ENCODE measurements at regions not wholly inside any gene's neighbourhood (a gene's known extent, or its start where the extent isn't known, plus 50 kb on each side); places are given as distances from the start of the nearest gene placed in this dataset.

DNA sequence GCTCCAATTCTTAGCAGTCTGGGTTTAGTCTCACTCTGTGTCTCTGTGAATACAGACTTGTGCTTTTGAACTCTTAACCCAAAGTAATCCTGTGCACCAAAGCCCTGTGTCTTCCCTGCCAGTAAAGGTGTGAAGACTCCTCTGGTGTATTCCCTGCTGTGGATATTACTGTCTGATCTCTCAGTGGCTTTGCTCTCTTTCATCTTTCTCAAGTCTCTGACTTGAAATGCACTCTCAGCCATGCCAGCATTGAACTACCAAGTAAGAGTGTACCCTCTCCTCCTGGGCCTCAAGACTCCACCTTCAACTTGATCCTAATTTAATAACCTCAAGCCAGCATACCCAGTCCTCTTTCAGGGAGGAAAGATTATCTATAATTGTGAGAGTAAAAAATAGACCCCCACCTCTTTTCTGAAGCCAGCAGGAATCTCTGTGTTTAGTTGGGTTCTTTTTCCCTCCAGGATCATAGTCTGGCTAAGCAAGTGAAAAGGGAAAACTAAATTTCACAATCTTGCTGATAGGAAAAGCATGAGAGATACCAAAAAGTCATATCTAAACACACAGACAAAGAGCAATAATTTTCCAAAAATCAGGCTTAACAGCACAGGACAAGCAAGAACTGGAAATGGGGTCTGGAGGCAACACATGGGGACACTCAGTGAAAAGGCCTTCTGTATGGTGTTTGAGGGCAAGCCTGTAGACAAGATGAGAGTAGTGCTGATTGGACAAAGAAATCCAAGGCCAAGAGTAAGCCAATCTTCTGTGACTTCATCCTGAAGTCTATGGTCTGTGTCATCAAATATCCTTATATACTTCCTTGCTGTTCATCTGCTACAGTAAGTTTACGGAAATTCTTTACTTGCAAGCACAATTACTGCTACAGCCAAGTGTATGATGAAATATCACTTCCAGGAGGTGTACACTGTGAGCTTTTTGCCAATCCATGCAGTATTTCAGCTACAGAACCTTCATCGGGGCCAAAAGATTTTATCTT lies 296.1 kb upstream of the TGFBR2 start:
- TF ChIP-seq, protein P1, sequence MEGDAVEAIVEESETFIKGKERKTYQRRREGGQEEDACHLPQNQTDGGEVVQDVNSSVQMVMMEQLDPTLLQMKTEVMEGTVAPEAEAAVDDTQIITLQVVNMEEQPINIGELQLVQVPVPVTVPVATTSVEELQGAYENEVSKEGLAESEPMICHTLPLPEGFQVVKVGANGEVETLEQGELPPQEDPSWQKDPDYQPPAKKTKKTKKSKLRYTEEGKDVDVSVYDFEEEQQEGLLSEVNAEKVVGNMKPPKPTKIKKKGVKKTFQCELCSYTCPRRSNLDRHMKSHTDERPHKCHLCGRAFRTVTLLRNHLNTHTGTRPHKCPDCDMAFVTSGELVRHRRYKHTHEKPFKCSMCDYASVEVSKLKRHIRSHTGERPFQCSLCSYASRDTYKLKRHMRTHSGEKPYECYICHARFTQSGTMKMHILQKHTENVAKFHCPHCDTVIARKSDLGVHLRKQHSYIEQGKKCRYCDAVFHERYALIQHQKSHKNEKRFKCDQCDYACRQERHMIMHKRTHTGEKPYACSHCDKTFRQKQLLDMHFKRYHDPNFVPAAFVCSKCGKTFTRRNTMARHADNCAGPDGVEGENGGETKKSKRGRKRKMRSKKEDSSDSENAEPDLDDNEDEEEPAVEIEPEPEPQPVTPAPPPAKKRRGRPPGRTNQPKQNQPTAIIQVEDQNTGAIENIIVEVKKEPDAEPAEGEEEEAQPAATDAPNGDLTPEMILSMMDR (IDR thresholded peaks at IDR 0.05): no peak
- no peak for TF ChIP-seq POLR2A (IDR thresholded peaks at IDR 0.05)
